ENCODE measurements at regions not wholly inside any gene's neighbourhood (a gene's known extent, or its start where the extent isn't known, plus 50 kb on each side); places are given as distances from the start of the nearest gene placed in this dataset.

DNA sequence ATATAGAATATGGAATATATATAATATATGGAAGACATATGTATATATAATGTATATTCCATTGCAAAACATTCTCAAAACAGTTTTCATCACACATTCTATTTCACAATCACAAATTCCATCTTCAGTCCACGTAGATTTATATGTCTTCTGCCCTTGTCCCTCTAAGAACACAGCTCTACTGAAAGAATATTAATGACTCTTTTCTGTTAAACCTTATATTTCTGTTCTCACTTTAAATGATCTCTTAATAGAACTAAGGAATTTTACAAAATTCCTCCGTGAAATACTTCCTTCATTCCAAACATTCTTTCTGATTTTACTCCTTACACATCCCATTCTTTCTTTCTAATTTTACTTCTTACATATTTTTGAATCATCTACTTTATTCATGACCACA, 1043.1 kb upstream of the PABPC4L start:
- no peak overlapping the region for H3K4me3 ChIP-seq
- H3K36me3 ChIP-seq = no peaks in the 10 kb centered on the region
- no peak overlapping the region for H3K27ac ChIP-seq
- no peaks in the 10 kb centered on the region for H3K4me1 ChIP-seq (ENCODE audit: control insufficient read depth in 1 of 2, low read depth in 2 of 2)
- TF ChIP-seq CTCF (IDR thresholded peaks at IDR 0.05) = no peak
- DNase-seq (ENCODE audit: low spot score) (no peak), ATAC-seq (ENCODE audit: insufficient number of reproducible peaks, low FRiP score, low read depth) (no peak)
- H3K27me3 ChIP-seq (replicated peaks; ENCODE audit: insufficient read depth) = no peaks in the 10 kb centered on the region
- H3K9me3 ChIP-seq = no peaks in the 10 kb centered on the region

GRCh38 chr4:135244056-135244455, 1042.5 kb upstream of the PABPC4L start:
- DNase-seq (ENCODE audit: low spot score) (no peak), ATAC-seq (ENCODE audit: insufficient number of reproducible peaks, low FRiP score, low read depth) (no peak)
- Histone ChIP-seq H3K27me3 (replicated peaks; ENCODE audit: insufficient read depth) (no peaks in the 10 kb centered on the region), H3K4me1 (ENCODE audit: control insufficient read depth in 1 of 2, low read depth in 2 of 2) (no peaks in the 10 kb centered on the region), H3K4me3 (no peak overlapping the region), H3K36me3 (no peaks in the 10 kb centered on the region), H3K27ac (no peak overlapping the region), H3K9me3 (no peaks in the 10 kb centered on the region)
- TF ChIP-seq CTCF (IDR thresholded peaks at IDR 0.05) = no peak

DNA sequence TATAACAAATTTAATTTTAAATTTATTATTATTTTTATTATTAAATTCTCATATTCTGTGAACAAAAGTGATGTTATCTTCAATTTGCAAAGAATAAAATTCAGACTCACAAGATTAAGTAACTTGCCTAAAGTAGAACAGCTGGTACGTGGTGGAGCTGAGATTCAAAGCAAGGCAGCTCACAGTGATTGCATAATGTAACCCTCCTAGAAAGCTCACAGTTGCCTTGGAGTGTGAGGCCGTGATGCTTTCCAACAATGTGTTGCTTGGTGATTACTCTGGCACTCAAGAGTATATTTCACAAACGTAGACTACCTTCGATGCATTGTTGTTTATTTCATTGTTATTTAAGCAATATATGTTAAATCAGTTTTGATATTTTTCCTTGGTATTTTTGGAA, 1039.2 kb upstream of the PABPC4L start:
- no peak for DNase-seq (ENCODE audit: low spot score)
- H3K4me1 ChIP-seq (ENCODE audit: control insufficient read depth in 1 of 2, low read depth in 2 of 2) = no peaks in the 10 kb centered on the region
- TF ChIP-seq CTCF (IDR thresholded peaks at IDR 0.05) = no peak
- ATAC-seq (ENCODE audit: insufficient number of reproducible peaks, low FRiP score, low read depth) = no peak
- no peaks in the 10 kb centered on the region for H3K9me3 ChIP-seq
- no peaks in the 10 kb centered on the region for H3K36me3 ChIP-seq
- no peak overlapping the region for H3K27ac ChIP-seq
- no peaks in the 10 kb centered on the region for H3K27me3 ChIP-seq (replicated peaks; ENCODE audit: insufficient read depth)
- H3K4me3 ChIP-seq = no peak overlapping the region

GRCh38 chr4:135239964-135240363, 1038.4 kb upstream of the PABPC4L start:
- TF ChIP-seq CTCF (IDR thresholded peaks at IDR 0.05) = no peak
- Histone ChIP-seq H3K4me1 (ENCODE audit: control insufficient read depth in 1 of 2, low read depth in 2 of 2) (no peaks in the 10 kb centered on the region), H3K27ac (no peak overlapping the region), H3K36me3 (no peaks in the 10 kb centered on the region), H3K27me3 (replicated peaks; ENCODE audit: insufficient read depth) (no peaks in the 10 kb centered on the region), H3K4me3 (no peak overlapping the region), H3K9me3 (no peaks in the 10 kb centered on the region)
- ATAC-seq (ENCODE audit: insufficient number of reproducible peaks, low FRiP score, low read depth) = no peak
- DNase-seq (ENCODE audit: low spot score) = no peak

GRCh38 chr4:135238940-135239339, 1037.4 kb upstream of the PABPC4L start:
- ATAC-seq (ENCODE audit: insufficient number of reproducible peaks, low FRiP score, low read depth) = no peak
- TF ChIP-seq CTCF (IDR thresholded peaks at IDR 0.05) = no peak
- Histone ChIP-seq H3K27me3 (replicated peaks; ENCODE audit: insufficient read depth) (no peaks in the 10 kb centered on the region), H3K4me1 (ENCODE audit: control insufficient read depth in 1 of 2, low read depth in 2 of 2) (no peaks in the 10 kb centered on the region), H3K27ac (no peak overlapping the region), H3K4me3 (no peak overlapping the region), H3K9me3 (no peaks in the 10 kb centered on the region), H3K36me3 (no peaks in the 10 kb centered on the region)
- DNase-seq (ENCODE audit: low spot score) = no peak
